HepG2 (cell line): ENCODE measurements at regions not wholly inside any gene's neighbourhood (a gene's known extent, or its start where the extent isn't known, plus 50 kb on each side); places are given as distances from the start of the nearest gene placed in this dataset.

Experiments used
- CBX2 ChIP-seq, 2 experiments: fragments of 200-600 bp in 1 of 2; sonication (generic); formaldehyde crosslinking in 1 of 2; IDR thresholded peaks; 2 replicates each; pipeline versions ENCODE4 v1.7.0 to v1.8.1; 2018 to 2022; ENCODE audit warnings: low read depth in 2 of 2, low read length in 1 of 2, mild to moderate bottlenecking in 1 of 2, missing genetic modification reagents in 1 of 2
- DMAP1 ChIP-seq: IDR thresholded peaks from 2 replicates; pipeline ENCODE4 v1.6.1; 2016
- FOXA3 ChIP-seq: IDR thresholded peaks from 2 replicates; pipeline ENCODE4 v1.6.1; 2016; ENCODE audit warnings: missing genetic modification reagents, missing compliant biosample characterization
- HMG20A ChIP-seq: IDR thresholded peaks from 2 replicates; pipeline ENCODE4 v1.6.1; 2016; ENCODE audit warnings: borderline replicate concordance
- IRX3 ChIP-seq: sonication (generic); formaldehyde crosslinking; IDR thresholded peaks from 2 replicates; pipeline ENCODE4 v1.8.1; 2023; ENCODE audit warnings: mild to moderate bottlenecking, low read depth, missing genetic modification reagents, borderline replicate concordance
- MIER2 ChIP-seq: IDR thresholded peaks from 2 replicates; pipeline ENCODE4 v1.6.1; 2016; ENCODE audit warnings: missing biosample characterization, missing genetic modification reagents
- MLLT10 ChIP-seq: sonication (generic); formaldehyde crosslinking; IDR thresholded peaks from 2 replicates; pipeline ENCODE4 v1.4.0; 2020; ENCODE audit warnings: missing genetic modification reagents
- PTBP1 ChIP-seq: fragments of 200-400 bp; formaldehyde crosslinking; IDR thresholded peaks from 2 replicates; pipeline ENCODE4 v1.6.1; 2018; ENCODE audit warnings: low read length, low read depth; ENCODE audit not compliant: poor library complexity, severe bottlenecking
- SOX6 ChIP-seq, 2 experiments: fragments of 450-650 bp in 1 of 2; sonication (generic) in 1 of 2; formaldehyde crosslinking in 1 of 2; IDR thresholded peaks; 2 replicates each; pipeline versions ENCODE4 v1.4.0 to v1.6.1; 2017 to 2020; ENCODE audit warnings: antibody characterized with exemption in 1 of 2, mild to moderate bottlenecking in 1 of 2, missing genetic modification reagents in 1 of 2
- STAG1 ChIP-seq: sonication (generic); formaldehyde crosslinking; IDR thresholded peaks from 2 replicates; pipeline ENCODE4 v1.4.0; 2020; ENCODE audit warnings: missing genetic modification reagents
- XBP1 ChIP-seq: sonication (generic); formaldehyde crosslinking; IDR thresholded peaks from 2 replicates; pipeline ENCODE4 v1.5.0; 2020; ENCODE audit warnings: missing genetic modification reagents
- ZEB1 ChIP-seq: IDR thresholded peaks from 2 replicates; pipeline ENCODE4 v1.6.1; 2012; ENCODE audit warnings: mild to moderate bottlenecking, low read depth, inconsistent platforms; ENCODE audit not compliant: insufficient replicate concordance
- ZFP90 ChIP-seq: sonication (generic); formaldehyde crosslinking; IDR thresholded peaks from 2 replicates; pipeline ENCODE4 v1.8.0; 2022; ENCODE audit warnings: missing genetic modification reagents, mild to moderate bottlenecking, inconsistent platforms, borderline replicate concordance
- ZFX ChIP-seq: sonication (generic); formaldehyde crosslinking; IDR thresholded peaks from 2 replicates; pipeline ENCODE4 v1.4.0; 2020; ENCODE audit warnings: mild to moderate bottlenecking, low read depth, missing genetic modification reagents, moderate library complexity
- ZNF484 ChIP-seq: sonication (generic); formaldehyde crosslinking; IDR thresholded peaks from 2 replicates; pipeline ENCODE4 v1.5.1; 2020; ENCODE audit warnings: mild to moderate bottlenecking, low read depth, missing genetic modification reagents, borderline replicate concordance
- ZNF550 ChIP-seq: sonication (generic); formaldehyde crosslinking; IDR thresholded peaks from 2 replicates; pipeline ENCODE4 v1.4.0; 2020; ENCODE audit warnings: mild to moderate bottlenecking, missing genetic modification reagents, borderline replicate concordance
- ZSCAN21 ChIP-seq: sonication (generic); formaldehyde crosslinking; IDR thresholded peaks from 2 replicates; pipeline ENCODE4 v1.8.0; 2022; ENCODE audit warnings: mild to moderate bottlenecking, missing genetic modification reagents, moderate library complexity, borderline replicate concordance
- ZZZ3 ChIP-seq: sonication (generic); formaldehyde crosslinking; IDR thresholded peaks from 2 replicates; pipeline ENCODE4 v1.4.0; 2020; ENCODE audit warnings: missing genetic modification reagents, mild to moderate bottlenecking, borderline replicate concordance
- TF ChIP-seq, protein P1 (sequence below): sonication (generic); formaldehyde crosslinking; IDR thresholded peaks from 2 replicates; pipeline ENCODE4 v1.4.0; 2020; ENCODE audit warnings: missing genetic modification reagents
- TF ChIP-seq, protein P2 (sequence below): sonication (generic); formaldehyde crosslinking; IDR thresholded peaks from 2 replicates; pipeline ENCODE4 v1.8.0; 2022; ENCODE audit warnings: mild to moderate bottlenecking, missing genetic modification reagents; ENCODE audit not compliant: insufficient replicate concordance
- TF ChIP-seq, protein P3 (sequence below): sonication (generic); formaldehyde crosslinking; IDR thresholded peaks from 2 replicates; pipeline ENCODE4 v1.8.1; 2023; ENCODE audit warnings: mild to moderate bottlenecking, missing genetic modification reagents, borderline replicate concordance
- TF ChIP-seq, protein P4 (sequence below): IDR thresholded peaks from 2 replicates; pipeline ENCODE4 v1.4.0; 2020; ENCODE audit warnings: mild to moderate bottlenecking, missing genetic modification reagents

DNA sequence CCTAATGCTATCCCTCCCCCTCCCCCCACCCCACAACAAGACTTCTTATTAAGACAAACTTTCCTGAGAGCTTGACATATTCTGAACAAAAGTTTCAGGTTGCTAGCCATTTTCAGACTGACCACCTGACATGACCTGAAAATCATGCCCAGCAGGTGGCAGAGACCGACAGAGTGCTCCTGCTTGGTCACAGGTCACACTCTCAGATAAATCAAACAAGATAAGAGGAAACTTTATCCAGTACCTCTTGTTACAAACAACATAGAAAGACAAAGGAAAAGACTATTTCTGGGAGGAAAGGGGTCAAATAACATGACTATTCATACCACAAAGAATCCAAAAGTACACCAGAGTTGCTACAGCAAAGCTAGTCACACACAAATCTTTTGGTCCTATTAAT, 107.4 kb downstream of the TMEM200C start (continued):
- TF ChIP-seq CBX2 (IDR thresholded peaks at IDR 0.05; ENCODE audit: low read depth, low read length), result no peak
- TF ChIP-seq CBX2 (CRISPR knock-in tag; IDR thresholded peaks at IDR 0.05; ENCODE audit: low read depth), result no peak
- no peak for TF ChIP-seq IRX3
- TF ChIP-seq, protein P1, sequence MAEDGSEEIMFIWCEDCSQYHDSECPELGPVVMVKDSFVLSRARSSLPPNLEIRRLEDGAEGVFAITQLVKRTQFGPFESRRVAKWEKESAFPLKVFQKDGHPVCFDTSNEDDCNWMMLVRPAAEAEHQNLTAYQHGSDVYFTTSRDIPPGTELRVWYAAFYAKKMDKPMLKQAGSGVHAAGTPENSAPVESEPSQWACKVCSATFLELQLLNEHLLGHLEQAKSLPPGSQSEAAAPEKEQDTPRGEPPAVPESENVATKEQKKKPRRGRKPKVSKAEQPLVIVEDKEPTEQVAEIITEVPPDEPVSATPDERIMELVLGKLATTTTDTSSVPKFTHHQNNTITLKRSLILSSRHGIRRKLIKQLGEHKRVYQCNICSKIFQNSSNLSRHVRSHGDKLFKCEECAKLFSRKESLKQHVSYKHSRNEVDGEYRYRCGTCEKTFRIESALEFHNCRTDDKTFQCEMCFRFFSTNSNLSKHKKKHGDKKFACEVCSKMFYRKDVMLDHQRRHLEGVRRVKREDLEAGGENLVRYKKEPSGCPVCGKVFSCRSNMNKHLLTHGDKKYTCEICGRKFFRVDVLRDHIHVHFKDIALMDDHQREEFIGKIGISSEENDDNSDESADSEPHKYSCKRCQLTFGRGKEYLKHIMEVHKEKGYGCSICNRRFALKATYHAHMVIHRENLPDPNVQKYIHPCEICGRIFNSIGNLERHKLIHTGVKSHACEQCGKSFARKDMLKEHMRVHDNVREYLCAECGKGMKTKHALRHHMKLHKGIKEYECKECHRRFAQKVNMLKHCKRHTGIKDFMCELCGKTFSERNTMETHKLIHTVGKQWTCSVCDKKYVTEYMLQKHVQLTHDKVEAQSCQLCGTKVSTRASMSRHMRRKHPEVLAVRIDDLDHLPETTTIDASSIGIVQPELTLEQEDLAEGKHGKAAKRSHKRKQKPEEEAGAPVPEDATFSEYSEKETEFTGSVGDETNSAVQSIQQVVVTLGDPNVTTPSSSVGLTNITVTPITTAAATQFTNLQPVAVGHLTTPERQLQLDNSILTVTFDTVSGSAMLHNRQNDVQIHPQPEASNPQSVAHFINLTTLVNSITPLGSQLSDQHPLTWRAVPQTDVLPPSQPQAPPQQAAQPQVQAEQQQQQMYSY (CRISPR knock-in tag), result no peak
- TF ChIP-seq, protein P2, sequence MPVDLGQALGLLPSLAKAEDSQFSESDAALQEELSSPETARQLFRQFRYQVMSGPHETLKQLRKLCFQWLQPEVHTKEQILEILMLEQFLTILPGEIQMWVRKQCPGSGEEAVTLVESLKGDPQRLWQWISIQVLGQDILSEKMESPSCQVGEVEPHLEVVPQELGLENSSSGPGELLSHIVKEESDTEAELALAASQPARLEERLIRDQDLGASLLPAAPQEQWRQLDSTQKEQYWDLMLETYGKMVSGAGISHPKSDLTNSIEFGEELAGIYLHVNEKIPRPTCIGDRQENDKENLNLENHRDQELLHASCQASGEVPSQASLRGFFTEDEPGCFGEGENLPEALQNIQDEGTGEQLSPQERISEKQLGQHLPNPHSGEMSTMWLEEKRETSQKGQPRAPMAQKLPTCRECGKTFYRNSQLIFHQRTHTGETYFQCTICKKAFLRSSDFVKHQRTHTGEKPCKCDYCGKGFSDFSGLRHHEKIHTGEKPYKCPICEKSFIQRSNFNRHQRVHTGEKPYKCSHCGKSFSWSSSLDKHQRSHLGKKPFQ (CRISPR knock-in tag), result no peak
- TF ChIP-seq ZNF484 (CRISPR knock-in tag), result no peak
- no peak for TF ChIP-seq MLLT10 (CRISPR knock-in tag)
- TF ChIP-seq ZFP90 (CRISPR knock-in tag), result no peak
- no peak for TF ChIP-seq ZEB1
- no peak for TF ChIP-seq XBP1 (CRISPR knock-in tag)
- no peak for TF ChIP-seq PTBP1
- TF ChIP-seq MIER2 (CRISPR knock-in tag), result no peak
- no peak for TF ChIP-seq DMAP1
- no peak for TF ChIP-seq SOX6 (IDR thresholded peaks at IDR 0.05)
- peak; percentile 73 for TF ChIP-seq SOX6 (CRISPR knock-in tag; IDR thresholded peaks at IDR 0.05)
- TF ChIP-seq HMG20A (CRISPR knock-in tag), result no peak
- TF ChIP-seq, protein P3, sequence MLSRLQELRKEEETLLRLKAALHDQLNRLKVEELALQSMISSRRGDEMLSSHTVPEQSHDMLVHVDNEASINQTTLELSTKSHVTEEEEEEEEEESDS (CRISPR knock-in tag), result no peak
- no peak for TF ChIP-seq ZFX
- TF ChIP-seq ZSCAN21 (CRISPR knock-in tag), result no peak
- TF ChIP-seq ZNF550 (CRISPR knock-in tag), result no peak
- peak; percentile 49; the same call in 1 of the 2 replicates for TF ChIP-seq FOXA3 (CRISPR knock-in tag)
- TF ChIP-seq ZZZ3, result no peak
- TF ChIP-seq, protein P4, sequence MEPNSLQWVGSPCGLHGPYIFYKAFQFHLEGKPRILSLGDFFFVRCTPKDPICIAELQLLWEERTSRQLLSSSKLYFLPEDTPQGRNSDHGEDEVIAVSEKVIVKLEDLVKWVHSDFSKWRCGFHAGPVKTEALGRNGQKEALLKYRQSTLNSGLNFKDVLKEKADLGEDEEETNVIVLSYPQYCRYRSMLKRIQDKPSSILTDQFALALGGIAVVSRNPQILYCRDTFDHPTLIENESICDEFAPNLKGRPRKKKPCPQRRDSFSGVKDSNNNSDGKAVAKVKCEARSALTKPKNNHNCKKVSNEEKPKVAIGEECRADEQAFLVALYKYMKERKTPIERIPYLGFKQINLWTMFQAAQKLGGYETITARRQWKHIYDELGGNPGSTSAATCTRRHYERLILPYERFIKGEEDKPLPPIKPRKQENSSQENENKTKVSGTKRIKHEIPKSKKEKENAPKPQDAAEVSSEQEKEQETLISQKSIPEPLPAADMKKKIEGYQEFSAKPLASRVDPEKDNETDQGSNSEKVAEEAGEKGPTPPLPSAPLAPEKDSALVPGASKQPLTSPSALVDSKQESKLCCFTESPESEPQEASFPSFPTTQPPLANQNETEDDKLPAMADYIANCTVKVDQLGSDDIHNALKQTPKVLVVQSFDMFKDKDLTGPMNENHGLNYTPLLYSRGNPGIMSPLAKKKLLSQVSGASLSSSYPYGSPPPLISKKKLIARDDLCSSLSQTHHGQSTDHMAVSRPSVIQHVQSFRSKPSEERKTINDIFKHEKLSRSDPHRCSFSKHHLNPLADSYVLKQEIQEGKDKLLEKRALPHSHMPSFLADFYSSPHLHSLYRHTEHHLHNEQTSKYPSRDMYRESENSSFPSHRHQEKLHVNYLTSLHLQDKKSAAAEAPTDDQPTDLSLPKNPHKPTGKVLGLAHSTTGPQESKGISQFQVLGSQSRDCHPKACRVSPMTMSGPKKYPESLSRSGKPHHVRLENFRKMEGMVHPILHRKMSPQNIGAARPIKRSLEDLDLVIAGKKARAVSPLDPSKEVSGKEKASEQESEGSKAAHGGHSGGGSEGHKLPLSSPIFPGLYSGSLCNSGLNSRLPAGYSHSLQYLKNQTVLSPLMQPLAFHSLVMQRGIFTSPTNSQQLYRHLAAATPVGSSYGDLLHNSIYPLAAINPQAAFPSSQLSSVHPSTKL (CRISPR knock-in tag), result peak; percentile 29; the same call in 1 of the 2 replicates
- TF ChIP-seq STAG1 (CRISPR knock-in tag), result 0 out of 2 replicates have a peak, but pooled peaks have one; percentile 16
